Psoas muscle (tissue), 7 donors: ENCODE measurements at regions not wholly inside any gene's neighbourhood (a gene's known extent, or its start where the extent isn't known, plus 50 kb on each side); places are given as distances from the start of the nearest gene placed in this dataset.

ENCODE experiments used
- ATAC-seq, 4 donors: fragments of 200-7000 bp; cut with Tn5 transposase; one replicate each; pipeline ENCODE4 v1.9.1; 2020; ENCODE audit warnings: moderate library complexity in 3 of 4, mild to moderate bottlenecking in 2 of 4
- DNase-seq, 2 donors: peaks; one replicate each; pipeline ENCODE4 v3.0.0-alpha.2; 2020
- H3K27ac ChIP-seq: fragments of 200-600 bp; one replicate; pipeline ENCODE4 v1.8.0; 2022
- H3K27me3 ChIP-seq, 3 donors: fragments of 200-600 bp in 1 of 3; one replicate each; pipeline versions ENCODE4 v1.6.1 to v1.8.0; 2013 to 2022; ENCODE audit warnings: low read length in 2 of 3, mild to moderate bottlenecking in 2 of 3, moderate library complexity in 1 of 3; ENCODE audit not compliant: insufficient read depth in 3 of 3
- H3K36me3 ChIP-seq, 2 donors: fragments of 200-600 bp in 1 of 2; one replicate each; pipeline versions ENCODE4 v1.6.1 to v1.8.0; 2013 to 2022; ENCODE audit warnings: low read depth in 1 of 2, mild to moderate bottlenecking in 1 of 2, moderate library complexity in 1 of 2; ENCODE audit not compliant: insufficient read depth in 1 of 2
- H3K4me1 ChIP-seq: fragments of 200-600 bp; one replicate; pipeline ENCODE4 v1.8.0; 2022
- H3K4me3 ChIP-seq: fragments of 200-600 bp; one replicate; pipeline ENCODE4 v1.8.0; 2022; ENCODE audit warnings: mild to moderate bottlenecking
- H3K9me3 ChIP-seq: fragments of 200-600 bp; one replicate; pipeline ENCODE4 v1.8.0; 2022
- WGBS, 3 donors: extraction: QIAGEN DNeasy Blood & Tissue Kit; methylation state at CpG; one replicate each; pipeline versions ENCODE4 v1.1.6 to v1.1.7; 2013; 5-methylcytosine and 5-hydroxymethylcytosine counted together
- intact Hi-C, 2 donors: fragments of 100-400 bp; cut with DNase I; formaldehyde crosslinking; loops; one replicate each; pipeline versions ENCODE4 v1.11.0 to v1.14.2; 2022
- TF ChIP-seq, protein P1 (sequence below): fragments of 200-600 bp; IDR thresholded peaks from one replicate; pipeline ENCODE4 v1.8.0; 2022; ENCODE audit warnings: antibody characterized with exemption
- donor health status: healthy with polysubstance abuse.
- donor health status: DM: no; HTN: no; CAD: no; lungs with moderate emphysema.
- donor health status: Bipolar disorder and iron deficiency.
- donor health status: healthy.
- donor health status: DM: yes; HTN: yes; CAD: no.
- donor health status: DM: no; HTN: no; CAD: no.
- donor health status: DM: yes; HTN: yes; CAD: no.

DNA sequence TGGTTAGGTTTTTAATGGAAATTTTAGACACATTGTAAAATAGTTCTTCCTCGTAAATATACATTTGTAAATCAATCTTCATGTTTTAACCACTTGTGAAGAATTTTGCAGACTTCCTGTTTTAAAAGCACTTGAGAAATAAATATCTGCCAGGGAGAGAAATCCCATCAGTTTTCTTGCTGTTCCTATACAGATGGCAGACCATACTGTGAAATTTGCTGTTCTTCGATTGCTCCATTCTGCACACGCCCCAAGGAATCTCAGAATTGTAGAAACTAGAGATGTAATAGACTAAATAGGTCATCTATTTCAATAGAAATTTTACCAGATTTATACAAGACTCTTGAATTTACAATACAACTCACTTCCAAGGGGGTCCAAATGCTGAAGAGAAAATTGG, 75.8 kb upstream of the PIK3C3 start:
- H3K27me3 ChIP-seq, result peaks cover 0 to 2% (median 0%) of the 10 kb centered on the region in 3 donors
- no peaks in the 10 kb centered on the region for H3K4me1 ChIP-seq
- no peak overlapping the region for H3K4me3 ChIP-seq
- DNase-seq, result no peak
- intact Hi-C loops, result no loop called here
- 70 to 72% (median 70%) methylated on average over 3 of the region's 3 CpGs for WGBS, 3 donors
- H3K27ac ChIP-seq, result no peak overlapping the region
- no peaks in the 10 kb centered on the region for H3K9me3 ChIP-seq
- no peaks in the 10 kb centered on the region for H3K36me3 ChIP-seq
- TF ChIP-seq, protein P1, sequence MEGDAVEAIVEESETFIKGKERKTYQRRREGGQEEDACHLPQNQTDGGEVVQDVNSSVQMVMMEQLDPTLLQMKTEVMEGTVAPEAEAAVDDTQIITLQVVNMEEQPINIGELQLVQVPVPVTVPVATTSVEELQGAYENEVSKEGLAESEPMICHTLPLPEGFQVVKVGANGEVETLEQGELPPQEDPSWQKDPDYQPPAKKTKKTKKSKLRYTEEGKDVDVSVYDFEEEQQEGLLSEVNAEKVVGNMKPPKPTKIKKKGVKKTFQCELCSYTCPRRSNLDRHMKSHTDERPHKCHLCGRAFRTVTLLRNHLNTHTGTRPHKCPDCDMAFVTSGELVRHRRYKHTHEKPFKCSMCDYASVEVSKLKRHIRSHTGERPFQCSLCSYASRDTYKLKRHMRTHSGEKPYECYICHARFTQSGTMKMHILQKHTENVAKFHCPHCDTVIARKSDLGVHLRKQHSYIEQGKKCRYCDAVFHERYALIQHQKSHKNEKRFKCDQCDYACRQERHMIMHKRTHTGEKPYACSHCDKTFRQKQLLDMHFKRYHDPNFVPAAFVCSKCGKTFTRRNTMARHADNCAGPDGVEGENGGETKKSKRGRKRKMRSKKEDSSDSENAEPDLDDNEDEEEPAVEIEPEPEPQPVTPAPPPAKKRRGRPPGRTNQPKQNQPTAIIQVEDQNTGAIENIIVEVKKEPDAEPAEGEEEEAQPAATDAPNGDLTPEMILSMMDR, result no peak
- no peak for ATAC-seq

DNA sequence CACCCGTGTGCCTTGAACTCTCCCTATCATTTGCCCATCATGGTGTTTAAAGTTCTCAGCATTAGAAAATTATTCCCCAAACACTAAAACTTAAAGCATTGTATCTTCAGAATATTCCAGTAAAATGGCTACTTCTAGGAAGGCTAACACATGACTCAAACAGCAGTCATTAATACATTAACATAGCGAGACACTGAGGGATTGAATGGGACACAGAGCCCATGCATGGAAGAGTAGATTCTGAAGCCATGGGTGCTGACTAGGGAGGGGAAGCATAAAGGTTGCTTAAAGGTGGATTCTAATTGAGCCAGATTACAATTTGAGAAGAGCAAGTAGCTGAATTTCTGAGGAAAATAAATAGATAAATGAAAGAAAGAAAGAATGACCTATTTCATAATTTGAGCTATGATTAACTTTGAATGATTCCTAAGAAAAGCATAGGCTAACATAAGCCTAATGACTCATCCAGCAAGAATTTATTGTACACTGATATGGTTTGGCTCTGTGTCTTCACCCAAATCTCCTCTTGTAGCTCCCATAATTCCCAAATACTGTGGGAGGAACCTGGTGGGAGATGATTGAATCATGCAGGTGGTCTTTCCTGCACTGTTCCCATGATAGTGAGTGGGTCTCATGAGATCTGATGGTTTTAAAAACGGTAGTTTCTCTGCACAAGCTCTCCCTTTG, 79.8 kb upstream of the PIK3C3 start:
- no peaks in the 10 kb centered on the region for H3K36me3 ChIP-seq
- DNase-seq, result no peak
- H3K27ac ChIP-seq, result no peak overlapping the region
- intact Hi-C loops, result no loop called here
- WGBS, 3 donors, result 68 to 74% (median 72%) methylated on average over 3 of the region's 3 CpGs
- no peak for ATAC-seq
- no peaks in the 10 kb centered on the region for H3K9me3 ChIP-seq
- H3K4me1 ChIP-seq, result no peaks in the 10 kb centered on the region
- TF ChIP-seq, protein P1, result no peak
- H3K4me3 ChIP-seq, result no peak overlapping the region
- peaks cover 0 to 2% (median 0%) of the 10 kb centered on the region in 3 donors for H3K27me3 ChIP-seq

DNA sequence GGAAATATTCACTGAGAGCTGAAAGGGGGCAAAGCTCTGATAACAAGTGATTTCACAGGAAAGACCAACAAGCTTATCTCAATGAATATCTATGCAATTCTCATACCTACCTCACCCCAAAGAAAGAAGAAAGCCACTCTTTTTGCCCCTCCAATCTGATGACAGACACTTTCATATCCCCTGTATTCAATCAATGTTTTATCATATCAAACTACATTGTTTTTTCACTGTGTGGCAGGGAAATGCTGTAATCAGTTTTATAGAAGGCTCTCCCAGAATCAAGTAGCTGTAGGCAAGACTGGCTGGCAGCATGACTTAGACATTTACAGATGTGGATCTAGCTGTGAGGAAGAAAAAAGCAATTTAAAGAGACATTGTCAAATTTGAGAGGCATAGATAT, 81.3 kb upstream of the PIK3C3 start:
- Histone ChIP-seq H3K4me3 (no peak overlapping the region), H3K27ac (no peak overlapping the region), H3K36me3 (no peaks in the 10 kb centered on the region), H3K4me1 (no peaks in the 10 kb centered on the region), H3K9me3 (no peaks in the 10 kb centered on the region), H3K27me3 (peaks cover 0 to 2% (median 0%) of the 10 kb centered on the region in 3 donors)
- DNase-seq, result no peak
- ATAC-seq, result no peak
- intact Hi-C loops, result no loop called here
- TF ChIP-seq, protein P1, result no peak

DNA sequence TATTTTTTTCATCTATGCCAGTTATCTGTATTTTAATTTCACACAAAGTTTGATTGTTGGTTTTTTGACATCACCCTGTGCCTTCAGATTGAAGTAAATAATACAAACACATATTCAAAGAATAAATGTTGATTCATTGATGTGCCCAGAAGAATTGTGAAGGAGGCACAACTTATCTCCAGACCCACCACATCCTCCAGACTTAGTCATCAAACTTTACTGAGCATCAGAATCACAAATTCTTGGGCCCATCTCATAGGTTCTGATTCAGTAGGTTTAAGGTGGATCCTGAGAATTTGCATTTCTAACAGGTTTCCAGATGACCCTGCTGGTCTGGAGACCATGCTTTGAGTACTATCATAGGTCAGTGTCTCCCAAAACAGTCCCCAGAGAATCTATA, 82.8 kb upstream of the PIK3C3 start:
- Histone ChIP-seq H3K9me3 (no peaks in the 10 kb centered on the region), H3K36me3 (no peaks in the 10 kb centered on the region), H3K4me3 (no peak overlapping the region), H3K4me1 (no peaks in the 10 kb centered on the region), H3K27ac (no peak overlapping the region), H3K27me3 (peaks cover 0 to 2% (median 0%) of the 10 kb centered on the region in 3 donors)
- TF ChIP-seq, protein P1, result no peak
- DNase-seq (no peak), ATAC-seq (no peak)
- intact Hi-C loops, result no loop called here
